Suprapubic skin (tissue), 3 donors: ENCODE measurements at regions not wholly inside any gene's neighbourhood (a gene's known extent, or its start where the extent isn't known, plus 50 kb on each side); places are given as distances from the start of the nearest gene placed in this dataset.

Experiments
- CTCF ChIP-seq, 2 donors: fragments of 200-600 bp in 1 of 2; fragments of 450-650 bp in 1 of 2; sonication (generic) in 1 of 2; IDR thresholded peaks; one replicate each; pipeline ENCODE4 v1.5.1; 2016 to 2019; ENCODE audit warnings: antibody characterized with exemption in 2 of 2, mild to moderate bottlenecking in 1 of 2, moderate library complexity in 1 of 2
- EP300 ChIP-seq: sonication (generic); formaldehyde crosslinking; IDR thresholded peaks from one replicate; pipeline ENCODE4 v1.6.1; 2017; ENCODE audit warnings: antibody characterized with exemption

GRCh38 chr14:100669468-100669867 is 57.2 kb upstream of the DLK1 start:
- TF ChIP-seq EP300 (no peak), CTCF (IDR thresholded peaks at IDR 0.05) (no peak)
